Brain microvascular endothelial cell (primary cell): ENCODE measurements at regions not wholly inside any gene's neighbourhood (a gene's known extent, or its start where the extent isn't known, plus 50 kb on each side); places are given as distances from the start of the nearest gene placed in this dataset.

ENCODE experiments used
- DNase-seq: peaks from one replicate; pipeline ENCODE4 v3.0.0-alpha.2; 2020
- H3K27ac ChIP-seq: fragments of 250-450 bp; sonication (Bioruptor Pico); 2 replicates; pipeline ENCODE4 v1.5.1; 2020; ENCODE audit warnings: mild to moderate bottlenecking, moderate library complexity
- H3K27me3 ChIP-seq: fragments of 250-450 bp; sonication (Bioruptor Pico); replicated peaks from 2 replicates; pipeline ENCODE4 v1.5.1; 2020; ENCODE audit warnings: mild to moderate bottlenecking
- H3K36me3 ChIP-seq: fragments of 250-450 bp; sonication (Bioruptor Pico); replicated peaks from 2 replicates; pipeline ENCODE4 v1.5.1; 2020; ENCODE audit warnings: mild to moderate bottlenecking
- H3K4me3 ChIP-seq: 2 replicates; pipeline ENCODE4 v1.5.1; 2011; ENCODE audit warnings: low read depth, mild to moderate bottlenecking, control low read depth, low read length, moderate library complexity
- CTCF ChIP-seq: IDR thresholded peaks from 2 replicates; pipeline ENCODE4 v1.5.1; 2011; ENCODE audit warnings: low read depth, mild to moderate bottlenecking, moderate library complexity, low read length, control low read depth, inconsistent platforms; ENCODE audit errors: missing control alignments
- in situ Hi-C: cut with HindIII; loops from 2 replicates; pipeline ENCODE4 v1.10.0; 2017; ENCODE audit warnings: low sequenced_read_pairs, low pct_ligation_motif_present

- Histone ChIP-seq H3K4me3 (no peak overlapping the region), H3K36me3 (no peaks in the 10 kb centered on the region), H3K27ac (no peak overlapping the region), H3K27me3 (no peaks in the 10 kb centered on the region)
- DNase-seq, result no peak
- TF ChIP-seq CTCF, result no peak
- in situ Hi-C loops, result no loop called here
These were observed 249.7 kb upstream of the FBXO33 start for GRCh38 chr14:39681782-39682399.

GRCh38 chr14:39680777-39681176 is 248.5 kb upstream of the FBXO33 start:
- no peak overlapping the region for H3K4me3 ChIP-seq
- no peaks in the 10 kb centered on the region for H3K27me3 ChIP-seq
- no peak for TF ChIP-seq CTCF
- no peak for DNase-seq
- H3K36me3 ChIP-seq, result no peaks in the 10 kb centered on the region
- in situ Hi-C loops, result no loop called here
- H3K27ac ChIP-seq, result no peak overlapping the region

GRCh38 chr14:39673734-39674133 is 241.5 kb upstream of the FBXO33 start:
- DNase-seq, result no peak
- H3K36me3 ChIP-seq, result no peaks in the 10 kb centered on the region
- in situ Hi-C loops, result no loop called here

GRCh38 chr14:39673270-39673711 is 241.1 kb upstream of the FBXO33 start:
- H3K27me3 ChIP-seq, result no peaks in the 10 kb centered on the region
- no peak overlapping the region for H3K4me3 ChIP-seq
- in situ Hi-C loops, result no loop called here
- H3K36me3 ChIP-seq, result no peaks in the 10 kb centered on the region
- no peak for TF ChIP-seq CTCF
- no peak overlapping the region for H3K27ac ChIP-seq
- DNase-seq, result no peak

More at GRCh38 chr14:39673734-39674133, 241.5 kb upstream of the FBXO33 start:
- Histone ChIP-seq H3K4me3 (no peak overlapping the region), H3K27ac (no peak overlapping the region), H3K27me3 (no peaks in the 10 kb centered on the region)
- no peak for TF ChIP-seq CTCF

GRCh38 chr14:39668449-39668848 is 236.2 kb upstream of the FBXO33 start:
- H3K27me3 ChIP-seq, result no peaks in the 10 kb centered on the region
- no peaks in the 10 kb centered on the region for H3K36me3 ChIP-seq
- H3K4me3 ChIP-seq, result no peak overlapping the region
- in situ Hi-C loops, result no loop called here
- no peak for TF ChIP-seq CTCF
- no peak for DNase-seq
- H3K27ac ChIP-seq, result no peak overlapping the region

- no peak for DNase-seq
- Histone ChIP-seq H3K27ac (no peak overlapping the region), H3K36me3 (no peaks in the 10 kb centered on the region), H3K27me3 (no peaks in the 10 kb centered on the region), H3K4me3 (no peak overlapping the region)
- in situ Hi-C loops, result no loop called here
- no peak for TF ChIP-seq CTCF
These were observed 234.2 kb upstream of the FBXO33 start for GRCh38 chr14:39666386-39666785.
